G401.6 (cell line): ENCODE measurements at regions not wholly inside any gene's neighbourhood (a gene's known extent, or its start where the extent isn't known, plus 50 kb on each side); places are given as distances from the start of the nearest gene placed in this dataset.

ENCODE experiments used
- FAIRE-seq: peaks from 2 replicates; lab custom pipeline; 2012; peaks lifted over from hg19 to GRCh38; lab: Jason Lieb, UNC

- no peak for FAIRE-seq
Measured at GRCh38 chr15:77557564-77557963, 75.1 kb downstream of the LINGO1 start.

- no peak for FAIRE-seq
Measured at GRCh38 chr15:77557144-77557543, 75.6 kb downstream of the LINGO1 start.

DNA sequence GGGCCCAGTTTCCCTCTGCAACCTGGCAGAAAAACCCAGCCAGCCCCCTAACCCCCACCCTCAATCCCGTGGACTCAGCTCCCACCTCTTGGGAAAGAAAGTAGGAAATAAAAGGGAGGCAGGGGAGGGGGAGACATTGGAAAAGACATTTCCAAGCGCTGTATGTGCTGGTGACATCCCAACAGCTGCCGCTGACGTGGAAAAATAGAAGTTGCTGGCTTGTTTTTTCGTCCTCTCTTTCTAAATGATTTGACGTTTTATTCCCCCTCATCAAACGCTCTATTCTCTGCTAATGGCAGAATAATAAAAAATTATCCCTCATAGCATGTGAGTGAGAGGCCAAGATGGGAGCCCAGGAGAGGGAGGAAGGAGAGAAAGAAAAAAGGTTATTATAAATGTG, 76.1 kb downstream of the LINGO1 start:
- FAIRE-seq, result no peak

- FAIRE-seq, result no peak
Measured at GRCh38 chr15:77555232-77555631, 77.5 kb downstream of the LINGO1 start.

DNA sequence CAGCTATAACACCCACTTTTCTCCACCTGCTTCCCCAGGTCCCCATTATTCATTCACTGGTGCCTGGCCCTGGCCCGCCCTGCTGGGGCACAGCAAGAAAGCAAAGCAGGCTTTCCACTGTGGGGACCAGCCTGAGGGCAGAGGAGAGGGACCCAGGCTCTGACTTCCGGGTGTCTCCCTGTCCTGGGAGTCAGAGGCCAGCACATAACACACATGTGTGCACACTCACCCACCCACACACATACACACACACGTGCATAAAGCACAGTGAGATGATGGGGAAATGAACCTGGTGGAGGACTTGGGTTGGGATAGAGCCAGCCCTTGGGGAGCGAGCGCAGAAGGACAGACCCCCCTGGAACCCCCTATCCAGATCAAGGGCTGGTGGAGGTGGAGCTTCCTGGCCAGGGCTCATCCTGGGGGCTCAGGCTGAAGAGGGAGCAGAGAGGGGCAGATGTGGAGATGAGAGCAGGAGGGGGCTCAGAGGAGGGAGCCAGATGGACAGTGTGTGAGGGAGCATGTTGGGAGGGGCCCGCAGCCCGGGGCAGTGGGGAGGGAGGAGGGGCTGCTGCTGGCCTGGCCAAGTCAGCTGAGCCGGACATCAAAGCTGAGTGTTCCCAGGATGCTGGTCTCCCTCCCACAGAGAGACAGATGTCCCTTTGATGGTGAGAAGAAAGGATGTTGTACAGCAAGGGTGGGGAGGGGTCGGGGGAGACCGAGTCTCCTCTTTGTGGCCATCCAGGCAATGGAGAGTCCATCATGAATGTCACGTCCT, 78.2 kb downstream of the LINGO1 start:
- FAIRE-seq, result no peak

DNA sequence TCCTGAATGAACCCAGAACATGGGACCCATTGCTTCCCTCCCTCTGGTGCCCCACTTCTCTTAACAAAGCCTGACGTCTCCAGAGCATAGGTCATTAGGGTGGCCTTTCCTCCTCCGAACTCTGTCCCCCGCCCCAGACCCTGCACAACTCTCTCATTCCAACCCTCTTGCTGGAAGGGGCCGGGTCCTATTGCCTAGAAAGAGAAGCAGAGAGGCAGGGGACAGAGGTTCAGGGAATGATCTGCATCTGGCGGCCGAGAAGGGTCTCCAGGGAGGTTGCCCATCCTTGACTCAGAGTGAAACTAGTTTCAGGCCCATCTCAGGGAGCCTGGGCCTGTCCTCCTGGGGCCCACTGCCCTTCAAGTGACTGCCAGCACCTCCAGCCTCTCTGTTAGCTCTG, 79.0 kb downstream of the LINGO1 start:
- no peak for FAIRE-seq

- no peak for FAIRE-seq
Measured at GRCh38 chr15:77553257-77553656, 79.5 kb downstream of the LINGO1 start.

GRCh38 chr15:77552066-77552465, 80.6 kb downstream of the LINGO1 start:
- FAIRE-seq, result no peak

- no peak for FAIRE-seq
Measured at GRCh38 chr15:77550301-77551251, 82.1 kb downstream of the LINGO1 start.

- no peak for FAIRE-seq
Measured at GRCh38 chr15:77549576-77550288, 83.0 kb downstream of the LINGO1 start.

DNA sequence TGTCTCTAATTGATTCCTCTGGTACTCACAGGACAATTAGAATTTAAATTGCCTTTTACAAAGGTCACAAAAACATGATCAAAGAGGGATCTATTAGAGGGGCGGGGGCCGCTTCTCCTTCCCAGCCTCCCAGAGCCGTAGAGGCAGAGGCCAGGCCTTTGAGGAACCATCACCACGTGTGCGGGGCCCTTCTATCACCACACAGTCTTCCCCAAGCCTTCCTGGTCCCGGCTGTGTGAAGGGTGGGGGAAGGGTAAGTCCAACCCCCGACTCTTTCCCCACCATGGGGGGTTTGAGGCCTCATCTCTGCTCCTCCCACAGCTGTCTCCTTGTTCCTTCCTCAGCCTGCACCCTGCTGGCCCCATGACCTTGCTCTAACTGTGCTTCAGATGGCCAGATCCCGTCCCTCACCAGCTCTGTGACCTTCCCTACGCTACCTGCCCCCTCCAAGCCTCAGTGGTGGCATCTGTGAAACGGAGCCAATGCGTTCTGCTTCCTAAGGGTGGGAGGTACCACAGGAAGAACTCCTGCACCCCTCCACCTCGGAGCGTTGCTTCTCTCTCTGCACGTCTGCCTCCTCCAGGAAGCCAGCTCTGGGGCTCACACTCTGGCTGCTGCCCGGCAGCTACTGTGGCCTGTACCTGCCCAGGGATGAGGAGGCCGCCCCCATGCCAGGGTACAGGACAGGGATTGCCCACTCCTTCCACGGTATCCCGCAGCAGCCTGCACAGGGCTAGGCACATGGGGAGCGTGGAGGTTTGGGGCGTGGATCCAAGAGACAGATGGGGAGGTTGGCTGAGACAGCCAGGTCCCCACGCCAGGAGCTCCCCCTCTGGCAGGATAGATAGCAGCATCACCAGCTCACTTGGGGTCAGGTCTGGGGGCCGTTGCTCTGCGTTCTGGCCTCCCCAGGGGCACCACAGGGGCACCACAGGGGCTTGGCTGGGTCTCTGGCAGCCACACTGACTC, 83.8 kb downstream of the LINGO1 start:
- no peak for FAIRE-seq

DNA sequence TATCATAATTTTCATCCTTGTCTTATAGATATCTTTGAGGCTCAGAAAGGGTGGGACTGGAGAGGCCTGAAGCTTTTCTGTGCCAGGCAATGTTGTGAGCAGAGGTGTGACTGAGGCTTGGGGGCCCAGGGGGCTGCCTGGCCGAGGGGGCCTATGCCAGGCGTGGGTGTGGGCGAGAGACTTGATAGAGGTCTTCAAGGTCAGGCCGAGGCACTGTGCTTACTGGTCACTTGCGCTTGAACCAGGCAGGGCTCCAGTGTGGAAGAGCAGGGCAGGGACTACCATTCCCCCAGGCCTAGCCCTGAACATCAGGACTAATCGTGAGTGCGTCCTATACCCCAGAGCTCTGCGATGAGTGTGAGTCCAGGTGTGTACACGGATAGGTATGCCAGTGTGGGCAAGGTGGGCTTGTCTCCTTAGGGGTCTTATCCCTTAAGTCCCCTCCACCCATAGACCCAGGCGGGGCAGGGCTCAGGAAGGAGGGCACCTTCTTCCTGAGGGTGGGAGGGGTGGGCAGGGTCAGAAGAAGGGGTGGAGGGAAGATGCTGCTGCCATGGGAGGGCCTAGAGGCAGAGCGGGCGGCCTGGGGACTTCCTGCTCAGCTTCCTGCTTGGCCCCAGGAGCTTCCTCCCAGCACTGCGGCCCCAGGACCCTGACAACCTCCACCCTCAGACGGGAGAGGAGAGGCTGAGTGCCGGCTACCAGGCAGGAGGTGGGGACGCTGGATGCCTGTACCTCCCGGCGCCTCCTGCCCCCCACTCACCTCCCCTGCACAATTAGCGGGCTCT, 84.7 kb downstream of the LINGO1 start:
- no peak for FAIRE-seq

GRCh38 chr15:77546870-77547269, 85.8 kb downstream of the LINGO1 start:
- no peak for FAIRE-seq

DNA sequence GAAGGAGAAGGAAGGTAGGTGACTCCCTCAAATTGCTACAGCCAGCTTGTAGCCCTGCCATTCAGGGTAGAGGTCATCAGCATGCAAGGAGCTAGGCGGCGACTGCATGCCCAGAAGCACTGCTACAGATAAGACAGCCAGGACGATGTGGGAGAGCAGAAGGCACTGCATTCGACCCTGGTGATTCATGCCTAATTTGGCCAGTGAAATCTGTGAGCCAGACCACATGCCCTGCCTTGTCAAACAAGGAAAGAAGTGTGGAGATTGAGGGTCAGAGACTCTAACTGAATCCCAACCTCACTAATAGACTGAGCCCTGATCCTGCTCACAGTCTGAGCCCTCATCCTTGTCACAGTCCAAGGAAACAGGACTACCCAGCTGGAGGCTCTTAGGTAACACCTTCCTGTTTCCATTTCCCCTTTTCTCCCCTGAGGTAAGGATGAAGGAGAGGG, 86.6 kb downstream of the LINGO1 start:
- no peak for FAIRE-seq

DNA sequence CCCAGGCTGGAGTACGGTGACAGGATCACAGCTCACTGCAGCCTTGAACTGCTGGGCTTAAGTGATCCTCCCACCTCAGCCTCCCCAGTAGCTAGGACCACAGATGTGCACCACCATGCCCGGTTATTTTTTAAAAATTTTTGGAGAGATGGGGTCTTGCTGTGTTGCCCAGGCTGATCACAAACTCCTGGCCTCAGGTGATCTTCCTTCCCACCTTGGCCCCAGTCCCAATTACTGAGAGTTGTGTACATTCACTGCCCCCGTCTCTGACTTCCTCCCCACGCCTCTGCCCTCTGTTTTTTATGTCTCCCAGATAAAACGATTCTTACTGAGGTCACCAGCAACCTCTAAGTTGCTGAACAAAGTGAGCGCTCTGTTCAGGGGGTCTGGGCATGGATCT, 87.7 kb downstream of the LINGO1 start:
- FAIRE-seq, result no peak

DNA sequence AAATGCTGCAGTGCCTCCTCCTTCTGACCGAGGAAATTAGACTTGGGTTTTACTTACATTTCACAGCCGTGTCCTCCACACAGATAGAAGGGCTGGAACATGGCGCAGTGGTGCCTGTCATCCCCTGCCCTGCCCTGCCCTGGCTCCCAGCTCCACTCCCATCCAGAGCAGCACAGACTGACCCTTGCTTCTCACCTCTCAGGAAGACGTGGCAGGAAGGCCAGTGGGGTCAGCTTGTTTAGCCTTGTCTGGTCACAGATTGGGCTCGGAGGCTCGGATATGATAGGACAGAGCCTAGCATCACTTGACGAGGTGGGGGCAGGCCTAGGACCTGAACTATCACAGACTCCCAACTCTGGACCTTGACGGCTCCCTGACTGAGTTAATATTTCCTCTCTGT, 88.5 kb downstream of the LINGO1 start:
- FAIRE-seq, result no peak

- FAIRE-seq, result peak; percentile 45
Measured at GRCh38 chr15:77543159-77543882, 89.4 kb downstream of the LINGO1 start.

- no peak for FAIRE-seq
Measured at GRCh38 chr15:77542491-77543001, 90.2 kb downstream of the LINGO1 start.

- no peak for FAIRE-seq
Measured at GRCh38 chr15:77541421-77542181, 91.1 kb downstream of the LINGO1 start.
